ENCODE measurements at regions not wholly inside any gene's neighbourhood (a gene's known extent, or its start where the extent isn't known, plus 50 kb on each side); places are given as distances from the start of the nearest gene placed in this dataset.

GRCh38 chr1:208527156-208527555, 283.0 kb upstream of the PLXNA2 start:
- intact Hi-C loops (cut with micrococcal nuclease; ENCODE audit: unreplicated experiment), result no loop called here
- H3K9me3 ChIP-seq (ENCODE audit: control insufficient read depth, insufficient read depth, low read depth, low read length), result no peaks in the 10 kb centered on the region
- no peaks in the 10 kb centered on the region for H3K4me1 ChIP-seq (ENCODE audit: control insufficient read depth, insufficient read depth, low read length)
- in situ Hi-C loops (cut with HindIII; ENCODE audit: low pct_unique_long_range_greater_than_20kb, low sequenced_read_pairs), result no loop called here
- no peaks in the 10 kb centered on the region for H3K36me3 ChIP-seq (ENCODE audit: control insufficient read depth, insufficient read depth, low read length)
- BruUV-seq (replicated peaks), result no TSS peak
- H3K4me3 ChIP-seq (ENCODE audit: low read depth in 2 of 2, low read length in 2 of 2), result no peak overlapping the region
- POLR2A ChIA-PET, result no interaction called here
- H3K27me3 ChIP-seq (ENCODE audit: control insufficient read depth, insufficient read depth, low read length), result no peaks in the 10 kb centered on the region; the same call in 1 of the 2 replicates
- H3K27ac ChIP-seq (ENCODE audit: low read length), result no peak overlapping the region
- CTCF ChIA-PET, result no interaction called here
- DNase-seq (ENCODE audit: low read depth, low spot score), result no peak
- no peak for TF ChIP-seq REST (IDR thresholded peaks at IDR 0.05; ENCODE audit: insufficient read depth in 1 of 2, low read depth in 2 of 2, low read length in 1 of 2)
- TF ChIP-seq CTCF (IDR thresholded peaks at IDR 0.05), result no peak
- TF ChIP-seq POLR2AphosphoS5 (IDR thresholded peaks at IDR 0.05; ENCODE audit: low read depth, low read length), result no peak
- no peak for TF ChIP-seq TCF7L2 (IDR thresholded peaks at IDR 0.05; ENCODE audit: low read depth, low read length)
- no peak for TF ChIP-seq SIN3A (IDR thresholded peaks at IDR 0.05; ENCODE audit: borderline replicate concordance, insufficient read depth, low read depth, low read length)
- ATAC-seq, result no peak

GRCh38 chr1:208528578-208529240, 284.5 kb upstream of the PLXNA2 start:
- no TSS peak for BruUV-seq (replicated peaks)
- in situ Hi-C loops (cut with HindIII; ENCODE audit: low pct_unique_long_range_greater_than_20kb, low sequenced_read_pairs) (no loop called here), intact Hi-C loops (cut with micrococcal nuclease; ENCODE audit: unreplicated experiment) (no loop called here)
- no peaks in the 10 kb centered on the region for H3K36me3 ChIP-seq (ENCODE audit: control insufficient read depth, insufficient read depth, low read length)
- no peaks in the 10 kb centered on the region for H3K9me3 ChIP-seq (ENCODE audit: control insufficient read depth, insufficient read depth, low read depth, low read length)
- H3K4me3 ChIP-seq (ENCODE audit: low read depth in 2 of 2, low read length in 2 of 2), result no peak overlapping the region
- no peaks in the 10 kb centered on the region; the same call in 1 of the 2 replicates for H3K27me3 ChIP-seq (ENCODE audit: control insufficient read depth, insufficient read depth, low read length)
- DNase-seq (ENCODE audit: low read depth, low spot score) (no peak), ATAC-seq (no peak)
- ChIA-PET POLR2A (no interaction called here), CTCF (no interaction called here)
- H3K4me1 ChIP-seq (ENCODE audit: control insufficient read depth, insufficient read depth, low read length), result no peaks in the 10 kb centered on the region
- no peak overlapping the region for H3K27ac ChIP-seq (ENCODE audit: low read length)
- no peak for TF ChIP-seq REST (IDR thresholded peaks at IDR 0.05; ENCODE audit: insufficient read depth in 1 of 2, low read depth in 2 of 2, low read length in 1 of 2)
- no peak for TF ChIP-seq POLR2AphosphoS5 (IDR thresholded peaks at IDR 0.05; ENCODE audit: low read depth, low read length)
- TF ChIP-seq CTCF (IDR thresholded peaks at IDR 0.05), result no peak
- TF ChIP-seq SIN3A (IDR thresholded peaks at IDR 0.05; ENCODE audit: borderline replicate concordance, insufficient read depth, low read depth, low read length), result no peak
